AG08396 (cell line): ENCODE measurements at regions not wholly inside any gene's neighbourhood (a gene's known extent, or its start where the extent isn't known, plus 50 kb on each side); places are given as distances from the start of the nearest gene placed in this dataset.
"Not testable (repeated sequence)": the region's sequence is repeated elsewhere in the genome, so short reads cannot be mapped to it uniquely, and the experiment has no call there.

ENCODE experiments used
- DNase-seq: peaks from one replicate; pipeline ENCODE4 v3.0.0; 2012; ENCODE audit warnings: low spot score, mixed read lengths

DNA sequence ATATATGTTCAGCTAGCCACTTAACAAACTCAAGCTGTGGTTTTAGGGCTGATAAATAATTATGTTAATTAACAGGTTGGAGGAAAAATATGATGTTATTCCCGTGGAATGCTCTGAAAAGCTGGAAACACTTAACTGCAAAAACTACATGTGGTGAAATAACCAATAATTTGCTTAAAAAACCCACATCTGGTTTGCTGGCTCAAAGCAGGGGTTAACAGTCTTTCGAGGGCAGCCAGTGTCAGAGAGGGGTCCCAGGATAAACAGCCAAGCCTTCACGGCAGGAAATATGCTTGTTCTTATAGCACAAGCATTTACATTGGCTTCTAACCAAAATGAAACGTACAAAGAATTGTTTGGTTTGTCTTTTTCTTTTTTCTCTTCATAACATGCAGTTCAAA lies 254.0 kb upstream of the GAS1 start:
- DNase-seq, result no peak

DNA sequence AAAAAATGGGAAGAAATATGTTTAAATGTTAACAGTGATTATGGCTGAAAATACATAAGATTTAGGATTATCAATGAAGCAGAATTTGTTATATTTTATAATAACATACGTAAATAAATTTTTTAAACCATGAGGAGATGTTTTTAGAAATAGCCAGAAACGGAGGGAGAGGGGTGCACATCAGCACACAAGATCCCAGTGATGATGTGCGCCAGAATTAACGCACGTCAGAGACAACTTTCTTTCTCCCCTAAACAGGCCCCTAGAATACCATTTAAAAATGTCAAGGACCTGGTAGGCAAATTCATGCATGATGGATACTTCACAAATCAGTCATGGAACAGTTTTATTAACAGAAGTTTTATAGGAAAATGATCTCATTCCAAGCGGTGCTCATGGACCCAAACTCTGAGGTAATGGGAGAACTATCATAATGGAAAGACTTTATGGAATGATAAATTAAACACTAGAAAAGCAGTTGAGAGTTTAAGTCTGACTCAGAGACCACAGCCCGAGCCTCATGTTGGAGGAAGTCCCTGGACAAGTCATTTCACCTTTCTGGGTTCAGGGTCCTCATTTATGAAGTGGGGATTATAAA lies 258.9 kb upstream of the GAS1 start:
- peak; percentile 21 for DNase-seq

DNA sequence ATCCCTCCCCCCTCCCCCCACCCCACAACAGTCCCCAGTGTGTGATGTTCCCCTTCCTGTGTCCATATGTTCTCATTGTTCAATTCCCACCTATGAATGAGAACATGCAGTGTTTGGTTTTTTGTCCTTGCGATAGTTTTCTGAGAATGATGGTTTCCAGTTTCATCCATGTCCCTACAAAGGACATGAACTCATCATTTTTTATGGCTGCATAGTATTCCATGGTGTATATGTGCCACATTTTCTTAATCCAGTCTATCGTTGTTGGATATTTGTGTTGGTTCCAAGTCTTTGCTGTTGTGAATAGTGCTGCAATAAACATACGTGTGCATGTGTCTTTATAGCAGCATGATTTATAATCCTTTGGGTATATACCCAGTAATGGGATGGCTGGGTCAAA lies 263.4 kb upstream of the GAS1 start:
- DNase-seq, result not testable (repeated sequence)

DNA sequence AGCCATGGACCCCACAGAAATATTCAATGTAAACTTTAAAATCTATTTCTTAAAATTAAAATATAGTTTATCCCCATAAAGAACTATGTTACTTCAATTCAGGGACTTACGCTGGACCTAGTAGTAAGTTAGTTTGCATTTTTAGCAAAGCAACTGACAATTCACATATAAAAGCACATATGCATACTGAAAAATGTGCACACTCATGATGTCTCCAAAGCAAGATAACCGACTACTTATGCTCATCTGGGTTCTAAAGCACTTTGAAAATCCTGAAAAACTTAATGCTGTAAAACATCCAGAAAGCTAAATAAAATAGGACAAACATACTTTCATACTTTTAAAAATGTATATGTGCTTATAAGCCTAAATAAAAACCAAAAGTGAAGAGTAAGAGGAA lies 264.4 kb upstream of the GAS1 start:
- DNase-seq, result no peak

DNA sequence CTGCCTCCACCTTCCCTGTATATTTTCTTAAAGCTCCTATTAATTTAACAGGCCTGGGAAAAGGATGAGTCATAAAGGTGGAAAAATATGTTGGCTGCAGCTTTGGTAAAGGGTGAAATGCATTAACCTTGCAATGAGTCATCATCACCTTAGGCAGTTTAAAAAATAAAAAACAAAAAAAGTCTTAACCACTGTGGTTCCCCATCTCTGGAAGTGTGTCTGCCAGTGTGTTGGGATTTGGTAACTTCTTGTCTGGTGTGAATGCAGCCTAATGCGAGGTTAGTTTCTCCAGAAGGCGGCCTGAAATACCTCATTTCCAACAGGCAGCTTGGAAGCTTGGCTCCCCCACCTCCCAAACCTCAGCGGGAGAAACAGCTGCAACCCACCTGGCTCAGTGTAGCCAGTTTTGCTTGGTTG lies 265.3 kb upstream of the GAS1 start:
- no peak for DNase-seq

DNA sequence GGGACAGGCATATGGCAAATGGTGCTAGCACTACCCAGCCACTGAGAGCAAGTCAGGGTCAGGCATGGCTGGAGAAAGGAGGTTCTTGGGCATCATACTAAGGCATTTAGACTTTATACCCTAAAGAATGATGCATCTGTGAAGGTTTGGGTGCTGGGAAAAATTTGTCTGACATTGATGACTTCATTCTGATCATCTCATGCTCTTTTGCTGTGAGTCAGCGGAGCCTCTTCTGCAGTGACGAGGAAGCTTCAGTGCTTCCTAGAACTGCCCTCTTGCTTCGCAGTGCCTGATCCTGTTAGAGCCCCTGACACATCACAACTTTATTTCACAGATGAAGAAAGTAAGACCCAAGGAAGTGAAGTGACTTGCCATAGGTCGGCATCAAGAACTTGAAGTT lies 266.6 kb upstream of the GAS1 start:
- DNase-seq, result no peak

DNA sequence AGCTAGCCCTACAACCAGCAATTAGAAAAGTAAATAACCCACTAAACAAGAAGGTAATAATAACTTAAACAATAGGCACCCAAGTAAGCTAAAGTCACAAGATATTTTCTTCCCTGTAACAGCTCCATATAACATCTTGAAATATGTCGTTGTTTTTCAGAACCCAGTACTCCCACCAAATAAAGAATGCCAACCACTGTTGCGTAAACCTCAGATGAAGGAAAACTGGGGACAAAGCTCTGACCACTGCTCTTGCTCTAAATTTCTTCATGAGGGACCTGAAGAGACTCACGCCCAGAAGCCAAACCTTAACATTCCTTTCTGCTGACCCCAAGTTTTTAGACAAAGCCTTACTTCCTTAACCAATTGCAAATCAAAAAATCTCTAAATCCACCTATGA lies 267.7 kb upstream of the GAS1 start:
- DNase-seq, result no peak

DNA sequence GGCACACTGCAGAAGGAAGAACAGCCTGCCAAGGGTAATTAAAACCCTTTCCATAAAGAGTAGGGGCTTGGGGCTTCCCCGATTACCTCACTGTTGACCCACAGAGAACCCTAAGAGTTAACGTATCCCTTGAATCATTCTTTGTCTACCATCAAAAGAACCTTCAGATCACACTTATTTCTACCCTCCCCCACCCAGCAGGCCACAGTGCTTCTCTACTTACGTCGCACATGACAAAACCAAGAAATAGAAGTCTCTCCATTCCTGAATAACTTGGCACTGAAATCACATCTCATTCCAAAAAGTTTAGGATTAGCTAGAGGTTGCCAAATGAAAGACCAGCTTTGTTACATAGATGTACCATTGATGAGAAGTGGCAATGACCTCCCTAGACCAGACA lies 268.7 kb upstream of the GAS1 start:
- no peak for DNase-seq

DNA sequence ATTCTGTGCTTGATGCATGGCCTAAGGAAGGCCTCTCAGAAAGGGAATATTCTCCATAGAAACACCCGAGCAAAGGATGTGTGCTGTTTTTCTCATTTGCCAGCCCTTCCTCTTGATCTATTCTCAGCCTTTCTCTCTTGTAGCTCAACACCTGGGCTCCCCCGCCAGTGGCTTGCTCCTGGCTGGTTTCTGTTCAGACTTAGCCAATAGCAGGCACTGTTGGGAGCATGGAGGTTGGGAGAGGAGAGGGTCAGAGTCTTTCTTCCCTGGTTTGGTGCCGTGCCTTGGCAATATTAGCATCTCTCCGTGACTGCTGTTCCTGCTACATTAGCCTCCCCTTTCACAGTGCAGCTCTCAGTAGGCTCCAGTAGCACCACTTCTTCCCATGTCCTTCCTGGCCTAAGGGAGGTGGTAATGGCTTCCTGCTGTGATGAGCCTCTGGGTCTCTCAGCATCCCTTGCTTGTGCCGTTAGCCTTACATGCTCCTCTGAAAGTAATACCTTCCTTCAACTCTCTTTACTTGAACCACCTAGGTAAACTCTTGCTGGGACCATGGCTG lies 269.7 kb upstream of the GAS1 start:
- DNase-seq, result no peak

DNA sequence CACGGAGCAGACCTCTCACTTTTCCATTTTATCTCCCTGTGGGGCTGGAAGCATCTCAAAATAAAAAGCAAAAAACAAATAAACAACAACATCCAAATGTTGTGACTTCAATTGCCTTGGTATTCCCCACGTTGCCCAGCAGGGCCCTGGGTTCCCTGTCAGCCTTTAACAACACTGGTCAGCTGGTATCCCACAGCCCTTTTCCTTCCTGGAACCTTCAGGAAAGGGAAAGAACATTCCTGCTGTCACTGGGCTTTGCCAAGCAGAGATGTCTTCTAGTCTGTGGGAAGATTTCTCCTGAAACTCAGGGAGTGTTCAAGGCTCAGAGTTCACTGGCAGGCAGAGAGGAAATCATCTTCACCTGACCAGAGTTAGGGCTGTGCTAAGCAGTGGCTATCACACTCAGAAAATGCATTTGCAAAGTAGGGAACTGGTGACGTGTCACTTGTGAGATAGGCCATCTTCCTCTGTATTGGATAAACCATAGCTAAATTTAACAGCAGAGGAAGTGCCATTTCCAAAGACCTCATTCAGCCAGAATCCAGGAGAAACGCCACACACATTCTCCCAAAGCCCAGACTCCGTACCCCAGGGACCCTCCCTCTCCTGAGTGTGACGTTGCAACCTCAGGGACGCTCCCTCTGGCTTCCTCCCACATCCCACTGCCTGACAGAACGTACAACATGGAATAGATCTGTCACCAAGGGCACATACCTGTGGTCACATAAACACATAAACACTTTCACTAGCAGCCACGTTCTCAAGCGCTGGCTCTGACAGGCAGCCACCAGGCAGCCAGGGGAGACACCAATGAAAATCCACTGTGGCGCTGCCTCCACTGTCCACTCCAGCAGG lies 274.0 kb upstream of the DAPK1 start:
- DNase-seq, result peak; percentile 22

DNA sequence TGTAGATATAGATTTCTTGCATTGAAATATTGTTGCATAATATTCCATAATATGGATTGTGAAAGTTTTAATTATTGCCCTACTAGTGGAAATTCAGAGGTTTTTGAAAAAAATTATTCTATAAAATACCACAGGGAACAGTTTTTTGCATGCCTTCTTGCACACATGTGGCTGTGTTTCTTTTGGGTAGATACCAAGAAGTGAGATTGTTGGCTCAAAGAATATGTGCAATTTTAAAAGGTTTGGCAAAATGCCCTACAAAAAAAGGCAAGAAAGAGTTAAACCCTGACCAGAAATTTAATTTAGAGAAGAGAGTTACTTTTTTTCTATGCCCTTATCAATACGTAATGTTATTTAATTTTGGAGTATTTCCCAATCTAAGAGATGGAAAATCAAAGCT lies 270.8 kb upstream of the DAPK1 start:
- no peak for DNase-seq

DNA sequence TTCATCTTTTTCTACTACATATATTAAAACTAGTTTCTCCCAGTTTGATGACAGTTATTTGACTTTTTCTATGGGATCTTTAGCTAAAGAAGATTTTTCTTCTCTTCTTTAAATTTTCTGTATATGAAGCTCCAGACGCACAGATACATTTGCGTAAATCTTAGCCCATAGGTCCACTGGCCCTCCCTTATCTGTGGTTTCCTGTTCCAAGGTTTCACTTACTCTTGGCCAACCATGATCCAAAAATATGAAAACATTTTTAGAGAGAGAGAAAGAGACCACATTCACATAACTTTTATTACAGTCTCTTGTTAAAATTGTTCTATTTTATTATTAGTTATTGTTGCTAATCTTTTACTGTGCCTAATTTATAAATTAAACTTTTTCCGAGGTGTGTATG lies 270.2 kb upstream of the DAPK1 start:
- no peak for DNase-seq

DNA sequence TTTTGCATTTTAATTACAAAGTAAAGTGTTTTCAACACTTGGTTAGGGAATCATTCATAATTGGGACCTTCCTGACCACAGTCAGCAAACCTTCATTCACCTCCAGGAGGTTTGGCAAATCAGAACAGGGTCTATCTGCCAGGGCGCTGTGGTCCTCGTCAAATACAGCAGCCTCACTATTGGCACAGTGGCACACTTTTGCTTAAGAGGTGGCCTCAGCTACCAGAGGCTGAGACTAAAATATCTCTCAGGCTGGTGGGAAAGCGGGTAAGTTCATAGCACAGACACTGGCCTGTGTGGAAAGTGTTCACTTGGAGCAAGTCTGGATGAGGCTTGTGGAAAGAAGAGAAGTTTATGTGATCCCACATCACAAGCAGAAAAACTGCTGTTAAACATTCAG lies 268.6 kb upstream of the DAPK1 start:
- no peak for DNase-seq

DNA sequence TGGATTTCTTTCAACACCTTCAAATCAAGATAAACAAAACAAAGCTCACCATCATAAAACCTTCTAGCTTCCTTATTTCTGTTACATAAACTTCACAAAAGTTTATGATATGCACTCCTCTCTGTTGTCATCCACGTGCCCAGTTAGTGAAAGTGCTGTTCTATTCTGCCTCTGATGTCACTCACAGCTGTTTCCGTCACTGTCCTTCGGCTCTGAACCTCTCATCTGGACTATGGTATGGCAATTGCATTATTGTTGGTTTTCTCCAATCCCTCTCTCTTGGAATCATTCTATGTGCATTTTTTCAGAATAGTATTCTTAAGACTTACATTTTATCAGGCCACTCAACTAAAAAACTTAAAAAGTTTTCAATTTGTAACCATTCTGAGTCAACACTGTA lies 264.2 kb upstream of the DAPK1 start:
- no peak for DNase-seq

DNA sequence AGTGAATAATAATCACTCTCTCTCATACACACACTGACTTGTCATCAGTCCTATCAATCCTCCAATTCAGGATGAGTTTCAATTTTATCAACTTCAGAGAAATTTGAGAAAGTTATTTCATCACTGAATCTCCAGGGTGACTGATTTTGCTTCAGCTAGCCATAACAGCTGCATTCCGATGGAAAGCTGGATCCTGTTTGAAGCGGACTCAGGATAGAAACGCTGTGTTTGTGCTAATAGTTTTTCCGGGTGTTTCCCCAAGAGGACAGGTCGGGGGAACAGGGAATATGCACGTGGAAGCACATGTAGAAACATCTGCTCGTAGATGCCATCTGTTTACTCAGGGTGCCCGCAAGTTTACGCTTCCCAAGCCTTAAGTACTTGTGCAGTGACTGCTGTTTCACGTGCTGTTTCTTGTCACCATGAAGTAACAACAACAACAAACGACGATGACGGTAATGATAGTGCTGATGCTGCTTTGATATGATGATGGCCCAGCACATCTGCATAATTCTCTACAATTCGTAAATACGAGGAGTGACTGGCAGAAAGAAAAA lies 263.7 kb upstream of the DAPK1 start:
- DNase-seq, result no peak

DNA sequence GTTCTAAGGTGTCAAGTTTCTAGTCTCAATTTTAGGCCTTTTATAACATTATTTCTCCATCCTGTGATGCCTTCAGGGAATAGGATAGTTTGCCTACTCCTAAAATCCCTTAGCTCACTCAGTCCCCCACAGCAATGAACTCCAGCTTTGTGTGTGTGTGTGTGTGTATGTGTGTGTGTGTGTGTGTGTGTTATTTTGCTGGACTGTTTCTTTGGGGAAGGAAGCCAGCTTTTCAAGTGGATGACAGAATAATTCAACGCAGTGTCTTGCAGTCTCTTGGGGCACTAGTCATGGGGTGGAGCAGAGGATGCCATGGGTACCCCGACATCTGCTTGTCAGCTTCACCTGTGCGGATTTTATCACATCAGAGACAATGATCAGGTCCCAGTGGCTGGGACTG lies 262.8 kb upstream of the DAPK1 start:
- no peak for DNase-seq

DNA sequence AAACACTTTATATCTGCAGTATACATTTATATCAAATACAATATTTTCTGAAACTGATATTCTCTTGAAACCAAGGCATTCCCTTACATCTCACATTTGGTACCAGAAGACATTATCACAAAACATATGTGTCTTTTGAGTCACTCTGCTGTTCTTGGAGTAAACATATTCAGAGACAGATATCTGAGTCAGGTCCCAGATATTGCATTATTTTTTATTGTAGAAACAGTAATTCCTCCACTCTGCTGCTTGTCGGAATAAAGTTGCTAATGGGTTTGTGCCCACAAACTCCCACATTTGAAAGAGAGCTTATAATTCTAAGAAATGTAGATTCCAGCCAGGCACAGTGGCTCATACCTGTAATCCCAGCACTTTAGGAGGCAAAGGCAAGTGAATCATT lies 261.1 kb upstream of the DAPK1 start:
- DNase-seq, result no peak

DNA sequence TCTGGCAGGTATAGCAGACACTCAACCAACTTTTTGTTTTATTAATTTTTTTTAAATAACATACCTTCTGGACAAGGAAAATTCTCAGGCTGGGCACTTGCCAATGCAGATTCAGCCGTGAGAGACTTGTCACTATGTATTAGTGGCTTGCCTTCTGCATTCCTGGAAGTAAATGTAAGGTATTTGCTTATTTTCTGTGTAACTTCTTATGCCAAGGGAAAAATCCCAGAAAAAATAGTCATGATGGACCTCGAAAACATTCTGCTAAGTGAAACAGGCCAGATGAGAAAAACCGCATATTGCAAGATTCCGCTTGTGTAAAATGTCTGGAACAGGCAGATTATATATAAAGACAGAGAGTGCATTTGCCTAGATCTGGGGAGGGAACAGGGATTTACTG lies 260.3 kb upstream of the DAPK1 start:
- no peak for DNase-seq

DNA sequence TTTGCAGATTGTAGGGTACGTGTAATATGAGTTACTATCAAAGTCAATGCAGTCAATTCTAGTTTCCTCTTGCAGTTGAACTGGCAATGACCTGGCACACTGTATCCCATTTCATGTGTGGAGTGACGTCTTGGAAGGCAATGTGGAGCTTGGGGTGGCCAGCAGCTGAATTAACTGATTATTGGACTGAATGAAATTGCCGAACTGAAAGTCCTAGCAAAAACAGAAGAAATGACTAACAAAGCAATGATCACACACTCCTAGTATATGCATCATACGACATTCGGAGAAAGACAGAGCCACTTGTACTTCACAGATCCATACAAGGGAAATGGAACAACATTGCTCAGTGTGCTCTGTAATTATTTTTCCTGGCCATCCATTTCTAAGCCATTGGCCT lies 259.1 kb upstream of the DAPK1 start:
- no peak for DNase-seq

DNA sequence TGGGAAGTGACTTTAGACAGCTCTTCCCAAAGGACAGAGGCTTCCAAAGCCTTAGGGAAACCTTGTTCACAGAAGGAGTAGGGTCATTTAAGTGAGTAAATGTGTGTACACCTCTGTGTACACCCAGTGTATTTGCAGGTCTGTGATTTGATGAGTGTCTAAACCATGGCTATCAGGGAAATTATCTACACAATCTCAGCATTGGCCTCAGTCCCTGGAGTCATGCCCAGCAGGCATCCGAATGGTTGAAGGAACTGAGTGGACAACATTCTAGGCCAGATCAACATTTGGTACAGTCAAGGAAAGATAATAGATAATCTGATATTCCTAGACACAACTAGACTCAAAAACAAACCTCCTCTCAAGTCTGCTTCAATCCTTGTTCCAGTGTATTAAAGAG lies 258.4 kb upstream of the DAPK1 start:
- DNase-seq, result no peak

DNA sequence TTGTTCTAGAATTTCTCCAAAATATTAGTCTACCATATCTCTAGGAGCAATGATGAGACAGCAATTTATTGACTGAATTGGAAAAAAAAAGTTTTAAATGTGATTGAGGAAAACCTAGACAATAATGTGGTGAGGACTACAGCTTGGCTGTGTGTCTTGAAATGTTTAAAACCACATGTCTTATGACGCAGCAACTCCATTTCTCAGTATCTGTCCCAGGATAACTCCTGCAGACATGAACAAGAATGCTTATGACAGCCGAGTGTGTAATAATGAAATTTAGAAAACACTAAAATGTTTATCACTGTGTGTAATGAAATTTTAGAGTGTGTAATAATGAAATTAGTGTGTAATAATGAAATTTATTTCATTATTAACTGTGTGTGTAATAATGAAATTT lies 254.1 kb upstream of the DAPK1 start:
- no peak for DNase-seq

DNA sequence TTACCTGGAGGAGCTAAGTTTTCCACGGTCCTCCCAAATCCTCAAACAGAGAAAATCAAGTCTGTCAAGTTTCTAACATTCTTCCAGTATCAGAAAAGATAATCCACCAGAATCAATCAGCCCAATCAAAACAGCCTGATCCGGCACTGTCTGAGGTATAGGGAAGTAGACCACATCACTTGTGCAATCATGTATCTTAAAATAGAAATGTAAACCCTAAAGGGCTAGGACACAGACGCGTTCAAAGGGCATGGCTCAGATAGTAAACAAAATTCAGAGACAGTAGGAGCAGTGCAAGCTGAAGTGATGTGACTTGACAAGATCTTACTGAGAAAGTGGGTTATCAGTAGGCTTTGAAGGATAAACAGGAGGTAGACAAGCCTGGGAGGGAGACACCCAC lies 252.4 kb upstream of the DAPK1 start:
- DNase-seq, result no peak

DNA sequence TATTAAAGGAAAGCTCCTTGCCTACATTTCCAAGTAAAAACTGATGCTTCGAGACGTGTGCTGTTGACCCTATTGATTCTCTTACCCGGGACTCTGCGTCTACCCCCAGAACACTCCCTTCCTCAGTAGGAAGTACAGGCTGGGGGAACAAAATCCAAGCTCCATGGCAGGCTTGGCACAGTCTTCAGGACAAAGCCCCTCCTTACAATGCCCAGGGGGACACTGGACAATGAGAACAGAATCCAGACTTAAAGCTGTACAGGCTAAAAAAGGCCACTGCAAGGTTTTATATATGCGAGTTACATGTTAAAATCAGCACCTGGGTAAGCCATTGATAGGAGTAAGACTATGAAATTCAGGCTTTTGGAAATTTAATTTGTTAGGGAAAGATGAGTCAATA lies 250.6 kb upstream of the DAPK1 start:
- no peak for DNase-seq
